IMR-90 (cell line): ENCODE measurements at regions not wholly inside any gene's neighbourhood (a gene's known extent, or its start where the extent isn't known, plus 50 kb on each side); places are given as distances from the start of the nearest gene placed in this dataset.

Source experiments
- ATAC-seq: fragments of 200-7000 bp; cut with Tn5 transposase; 2 replicates; pipeline ENCODE4 v1.9.1; 2020; ENCODE audit warnings: low read depth, mild to moderate bottlenecking, moderate library complexity
- BruUV-seq: library from RNA; stranded (reverse); fragments of 400-500 nt; replicated peaks from 2 replicates; lab custom pipeline; 2021; lab: Mats Ljungman, UMichigan
- CTCF ChIA-PET: fragments of 300-600 bp; formaldehyde crosslinking; extraction: SDS; loops from one replicate; lab custom pipeline; 2021; ENCODE audit warnings: antibody characterized with exemption; lab: Yijun Ruan, JAX
- POLR2A ChIA-PET: fragments of 300-600 bp; sonication (Branson Sonifier 250); formaldehyde crosslinking; loops from one replicate; lab custom pipeline; 2022; ENCODE audit warnings: antibody characterized with exemption; ENCODE audit not compliant: unreplicated experiment; lab: Charles Lee
- DNase-seq: peaks from one replicate; pipeline ENCODE4 v3.0.0; 2013
- H2AFZ ChIP-seq: replicated peaks from 2 replicates; pipeline ENCODE3; 2013; ENCODE audit warnings: low read length, mild to moderate bottlenecking; ENCODE audit not compliant: poor library complexity
- H2AK5ac ChIP-seq: 2 replicates; pipeline ENCODE4 v1.6.1; 2013; ENCODE audit warnings: low read depth, low read length, inconsistent platforms
- H2AK9ac ChIP-seq: replicated peaks from 2 replicates; pipeline ENCODE3; 2013; ENCODE audit warnings: mild to moderate bottlenecking, low read depth, low read length, moderate library complexity; ENCODE audit not compliant: poor library complexity
- H2BK120ac ChIP-seq: 2 replicates; pipeline ENCODE4 v1.6.1; 2013; ENCODE audit warnings: low read depth, low read length, inconsistent platforms
- H2BK15ac ChIP-seq: 3 replicates; pipeline ENCODE4 v1.6.1; 2013; ENCODE audit warnings: low read depth, low read length, inconsistent platforms
- H2BK20ac ChIP-seq: 2 replicates; pipeline ENCODE4 v1.6.1; 2013; ENCODE audit warnings: low read depth, mild to moderate bottlenecking, inconsistent platforms, low read length, moderate library complexity
- H2BK5ac ChIP-seq: 2 replicates; pipeline ENCODE4 v1.6.1; 2013; ENCODE audit warnings: mild to moderate bottlenecking, low read depth, low read length, inconsistent platforms; ENCODE audit not compliant: poor library complexity, severe bottlenecking
- H3K14ac ChIP-seq: replicated peaks from 2 replicates; pipeline ENCODE4 v1.6.1; 2013; ENCODE audit warnings: low read depth, low read length, inconsistent platforms
- H3K18ac ChIP-seq: 2 replicates; pipeline ENCODE4 v1.6.1; 2013; ENCODE audit warnings: low read depth, low read length, control low read depth
- H3K23ac ChIP-seq: 2 replicates; pipeline ENCODE4 v1.6.1; 2013; ENCODE audit warnings: low read depth, low read length, inconsistent platforms
- H3K27ac ChIP-seq: 2 replicates; pipeline ENCODE4 v1.5.1; 2013; ENCODE audit warnings: mild to moderate bottlenecking, control low read depth, low read length; ENCODE audit not compliant: insufficient read depth
- H3K27me3 ChIP-seq: 2 replicates; pipeline ENCODE4 v1.6.1; 2013; ENCODE audit warnings: low read length; ENCODE audit not compliant: control insufficient read depth, insufficient read depth
- H3K36me3 ChIP-seq: 2 replicates; pipeline ENCODE4 v1.6.1; 2013; ENCODE audit warnings: low read length, mixed read lengths; ENCODE audit not compliant: control insufficient read depth, insufficient read depth
- H3K4ac ChIP-seq: 2 replicates; pipeline ENCODE4 v1.6.1; 2013; ENCODE audit warnings: low read depth, low read length, inconsistent platforms
- H3K4me1 ChIP-seq: 2 replicates; pipeline ENCODE4 v1.6.1; 2013; ENCODE audit warnings: low read length, mixed read lengths; ENCODE audit not compliant: control insufficient read depth, insufficient read depth
- H3K4me2 ChIP-seq: 2 replicates; pipeline ENCODE4 v1.6.1; 2013; ENCODE audit warnings: low read depth, mild to moderate bottlenecking, control low read depth, low read length, moderate library complexity
- H3K4me3 ChIP-seq: 2 replicates; pipeline ENCODE4 v1.5.1; 2013; ENCODE audit warnings: low read depth, mild to moderate bottlenecking, control low read depth, low read length, moderate library complexity; ENCODE audit not compliant: insufficient read depth
- H3K56ac ChIP-seq: 2 replicates; pipeline ENCODE4 v1.6.1; 2013; ENCODE audit warnings: low read length, inconsistent platforms; ENCODE audit not compliant: insufficient read depth; ENCODE audit errors: extremely low read depth
- H3K79me1 ChIP-seq, 2 experiments: 2 replicates each; pipeline ENCODE4 v1.6.1; 2013; ENCODE audit warnings: low read length in 2 of 2, inconsistent platforms in 1 of 2, low read depth in 1 of 2
- H3K9ac ChIP-seq: 2 replicates; pipeline ENCODE4 v1.6.1; 2013; ENCODE audit warnings: low read depth, low read length, control low read depth
- H3K9me1 ChIP-seq: 2 replicates; pipeline ENCODE4 v1.6.1; 2013; ENCODE audit warnings: low read length, inconsistent platforms; ENCODE audit not compliant: insufficient read depth
- H3K9me3 ChIP-seq: 2 replicates; pipeline ENCODE4 v1.6.1; 2013; ENCODE audit warnings: low read length; ENCODE audit not compliant: control insufficient read depth, insufficient read depth
- H4K20me1 ChIP-seq: 2 replicates; pipeline ENCODE4 v1.6.1; 2013; ENCODE audit warnings: low read length, inconsistent platforms; ENCODE audit not compliant: insufficient read depth
- H4K5ac ChIP-seq: 2 replicates; pipeline ENCODE4 v1.6.1; 2013; ENCODE audit warnings: mild to moderate bottlenecking, low read depth, low read length, control low read depth
- H4K8ac ChIP-seq, 2 experiments: 2 replicates each; pipeline ENCODE4 v1.6.1; 2013; ENCODE audit warnings: low read depth in 2 of 2, low read length in 2 of 2, control low read depth in 1 of 2, inconsistent platforms in 1 of 2
- H4K91ac ChIP-seq: 2 replicates; pipeline ENCODE4 v1.6.1; 2013; ENCODE audit warnings: low read depth, low read length, inconsistent platforms; ENCODE audit not compliant: insufficient read depth
- BHLHE40 ChIP-seq: fragments of 150-350 bp; IDR thresholded peaks from 2 replicates; pipeline ENCODE4 v1.6.1; 2016; ENCODE audit warnings: mild to moderate bottlenecking, low read depth, low read length
- CEBPB ChIP-seq: IDR thresholded peaks from 2 replicates; pipeline ENCODE4 v1.6.1; 2012; ENCODE audit warnings: low read depth, low read length, improper control_type of control experiment
- CHD1 ChIP-seq: IDR thresholded peaks from 2 replicates; pipeline ENCODE4 v1.6.1; 2012; ENCODE audit warnings: low read depth, low read length, improper control_type of control experiment
- FOS ChIP-seq: fragments of 150-350 bp; IDR thresholded peaks from 2 replicates; pipeline ENCODE4 v1.6.1; 2016; ENCODE audit warnings: low read depth, low read length
- MAFK ChIP-seq: IDR thresholded peaks from 2 replicates; pipeline ENCODE4 v1.6.1; 2012; ENCODE audit warnings: low read depth, low read length, improper control_type of control experiment
- MAZ ChIP-seq: IDR thresholded peaks from 2 replicates; pipeline ENCODE4 v1.6.1; 2012; ENCODE audit warnings: low read depth, mild to moderate bottlenecking, low read length, improper control_type of control experiment, moderate library complexity, borderline replicate concordance
- MXI1 ChIP-seq: IDR thresholded peaks from 2 replicates; pipeline ENCODE4 v1.6.1; 2012; ENCODE audit warnings: low read depth, mild to moderate bottlenecking, low read length, moderate library complexity, borderline replicate concordance
- NFE2L2 ChIP-seq: fragments of 150-350 bp; IDR thresholded peaks from 2 replicates; pipeline ENCODE4 v1.6.1; 2016; ENCODE audit warnings: low read depth, mild to moderate bottlenecking, low read length
- POLR2A ChIP-seq: IDR thresholded peaks from 2 replicates; pipeline ENCODE4 v1.6.1; 2012; ENCODE audit warnings: mild to moderate bottlenecking, low read depth, low read length
- RAD21 ChIP-seq: IDR thresholded peaks from 2 replicates; pipeline ENCODE4 v1.6.1; 2012; ENCODE audit warnings: low read length, improper control_type of control experiment
- RCOR1 ChIP-seq: IDR thresholded peaks from 2 replicates; pipeline ENCODE4 v1.6.1; 2012; ENCODE audit warnings: mild to moderate bottlenecking, low read length, improper control_type of control experiment; ENCODE audit not compliant: insufficient replicate concordance
- RFX5 ChIP-seq: IDR thresholded peaks from 2 replicates; pipeline ENCODE4 v1.8.0; 2012; ENCODE audit warnings: low read depth, mild to moderate bottlenecking, low read length, moderate library complexity
- SMC3 ChIP-seq: fragments of 150-350 bp; IDR thresholded peaks from 2 replicates; pipeline ENCODE4 v1.6.1; 2016; ENCODE audit warnings: low read depth, mild to moderate bottlenecking, antibody characterized with exemption, low read length, moderate library complexity
- WGBS, 2 experiments: methylation state at CpG; one replicate each; pipeline versions ENCODE4 v1.1.5 to v1.1.7; 2013; ENCODE audit warnings: missing lambda C conversion rate in 2 of 2; ENCODE audit not compliant: insufficient read length in 1 of 2; ENCODE audit errors: extremely low coverage in 2 of 2; 5-methylcytosine and 5-hydroxymethylcytosine counted together
- dilution Hi-C: fragments of 300-500 bp; cut with HindIII; formaldehyde crosslinking; loops from one replicate; pipeline ENCODE4 v1.14.3; 2018; ENCODE audit warnings: low sequenced_read_pairs; ENCODE audit not compliant: unreplicated experiment
- in situ Hi-C: fragments of 300-500 bp; cut with MboI; formaldehyde crosslinking; loops from 3 replicates; pipeline ENCODE4 v1.14.3; 2019; ENCODE audit warnings: low sequenced_read_pairs, inconsistent platforms, mixed read lengths
- intact Hi-C: fragments of 100-400 bp; cut with micrococcal nuclease; formaldehyde crosslinking; loops from 2 replicates; pipeline ENCODE4 v1.10.0; 2022
- TF ChIP-seq, protein P1 (sequence below): conservative IDR thresholded peaks from 2 replicates; pipeline ENCODE4 v1.5.1; 2012; ENCODE audit warnings: mild to moderate bottlenecking, low read depth, low read length, improper control_type of control experiment
- TF ChIP-seq, protein P2 (sequence below): fragments of 150-350 bp; IDR thresholded peaks from 2 replicates; pipeline ENCODE4 v1.6.1; 2016; ENCODE audit warnings: low read depth, mild to moderate bottlenecking, low read length, moderate library complexity, borderline replicate concordance
- TF ChIP-seq, protein P3 (sequence below): fragments of 150-350 bp; IDR thresholded peaks from 2 replicates; pipeline ENCODE4 v1.6.1; 2017; ENCODE audit warnings: mild to moderate bottlenecking, antibody characterized with exemption, low read length, low read depth

DNA sequence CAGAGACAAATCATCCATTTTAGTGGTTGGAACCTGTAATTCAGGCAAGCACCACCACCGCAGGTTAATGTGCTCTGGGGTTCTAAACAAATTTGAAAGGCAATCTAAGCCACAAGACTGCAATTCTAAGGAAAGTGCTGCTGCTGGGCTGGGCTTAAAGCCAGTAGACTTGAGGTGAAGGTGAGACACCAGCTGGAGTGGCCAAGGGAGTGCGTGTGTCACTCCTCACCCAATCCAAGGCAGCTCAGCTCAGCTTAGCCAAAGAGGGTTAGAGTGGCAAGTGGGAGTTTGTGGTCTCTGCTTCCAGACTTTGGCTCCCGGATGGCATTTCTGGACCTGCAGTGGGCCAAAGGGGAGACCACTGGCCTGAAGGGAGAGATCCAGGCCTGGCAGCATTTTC lies 1655.6 kb downstream of the SI start:
- Histone ChIP-seq H2BK120ac (no peak overlapping the region), H2AFZ (no peak overlapping the region), H2BK15ac (no peak overlapping the region), H3K4me1 (no peaks in the 10 kb centered on the region), H3K9me3 (peaks cover 16% of the 10 kb centered on the region), H3K23ac (no peak overlapping the region), H3K27me3 (no peaks in the 10 kb centered on the region), H3K14ac (no peak overlapping the region), H3K56ac (no peak overlapping the region), H3K27ac (no peak overlapping the region), H4K5ac (no peak overlapping the region), H3K4me2 (no peak overlapping the region), H2BK20ac (no peak overlapping the region), H3K4me3 (no peak overlapping the region), H4K8ac (no peak overlapping the region), H3K4ac (no peak overlapping the region), H2AK9ac (no peak overlapping the region), H2BK5ac (no peak overlapping the region), H4K91ac (no peak overlapping the region), H3K36me3 (no peaks in the 10 kb centered on the region), H3K18ac (no peak overlapping the region), H2AK5ac (no peak overlapping the region), H3K79me1 (no peaks in the 10 kb centered on the region), H3K9me1 (no peaks in the 10 kb centered on the region), H3K9ac (no peak overlapping the region), H4K20me1 (no peaks in the 10 kb centered on the region)
- 60% methylated on average over 1 of the region's 3 CpGs; no CpG with 5 or more reads in 1 of the 2 experiments for WGBS, 2 experiments
- DNase-seq, result no peak
- no TSS peak for BruUV-seq
- POLR2A ChIA-PET, result no interaction called here
- no peak for ATAC-seq
- in situ Hi-C loops (no loop called here), dilution Hi-C loops (no loop called here), intact Hi-C loops (no loop called here)
- TF ChIP-seq FOS (no peak), MAZ (no peak), CHD1 (no peak), CEBPB (no peak), NFE2L2 (no peak), POLR2A (no peak), BHLHE40 (no peak), MAFK (no peak), RFX5 (no peak), MXI1 (no peak), SMC3 (no peak), RCOR1 (no peak), RAD21 (no peak)
- TF ChIP-seq, protein P1, sequence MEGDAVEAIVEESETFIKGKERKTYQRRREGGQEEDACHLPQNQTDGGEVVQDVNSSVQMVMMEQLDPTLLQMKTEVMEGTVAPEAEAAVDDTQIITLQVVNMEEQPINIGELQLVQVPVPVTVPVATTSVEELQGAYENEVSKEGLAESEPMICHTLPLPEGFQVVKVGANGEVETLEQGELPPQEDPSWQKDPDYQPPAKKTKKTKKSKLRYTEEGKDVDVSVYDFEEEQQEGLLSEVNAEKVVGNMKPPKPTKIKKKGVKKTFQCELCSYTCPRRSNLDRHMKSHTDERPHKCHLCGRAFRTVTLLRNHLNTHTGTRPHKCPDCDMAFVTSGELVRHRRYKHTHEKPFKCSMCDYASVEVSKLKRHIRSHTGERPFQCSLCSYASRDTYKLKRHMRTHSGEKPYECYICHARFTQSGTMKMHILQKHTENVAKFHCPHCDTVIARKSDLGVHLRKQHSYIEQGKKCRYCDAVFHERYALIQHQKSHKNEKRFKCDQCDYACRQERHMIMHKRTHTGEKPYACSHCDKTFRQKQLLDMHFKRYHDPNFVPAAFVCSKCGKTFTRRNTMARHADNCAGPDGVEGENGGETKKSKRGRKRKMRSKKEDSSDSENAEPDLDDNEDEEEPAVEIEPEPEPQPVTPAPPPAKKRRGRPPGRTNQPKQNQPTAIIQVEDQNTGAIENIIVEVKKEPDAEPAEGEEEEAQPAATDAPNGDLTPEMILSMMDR, result no peak
- TF ChIP-seq, protein P2, sequence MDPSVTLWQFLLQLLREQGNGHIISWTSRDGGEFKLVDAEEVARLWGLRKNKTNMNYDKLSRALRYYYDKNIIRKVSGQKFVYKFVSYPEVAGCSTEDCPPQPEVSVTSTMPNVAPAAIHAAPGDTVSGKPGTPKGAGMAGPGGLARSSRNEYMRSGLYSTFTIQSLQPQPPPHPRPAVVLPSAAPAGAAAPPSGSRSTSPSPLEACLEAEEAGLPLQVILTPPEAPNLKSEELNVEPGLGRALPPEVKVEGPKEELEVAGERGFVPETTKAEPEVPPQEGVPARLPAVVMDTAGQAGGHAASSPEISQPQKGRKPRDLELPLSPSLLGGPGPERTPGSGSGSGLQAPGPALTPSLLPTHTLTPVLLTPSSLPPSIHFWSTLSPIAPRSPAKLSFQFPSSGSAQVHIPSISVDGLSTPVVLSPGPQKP, result no peak
- TF ChIP-seq, protein P3, sequence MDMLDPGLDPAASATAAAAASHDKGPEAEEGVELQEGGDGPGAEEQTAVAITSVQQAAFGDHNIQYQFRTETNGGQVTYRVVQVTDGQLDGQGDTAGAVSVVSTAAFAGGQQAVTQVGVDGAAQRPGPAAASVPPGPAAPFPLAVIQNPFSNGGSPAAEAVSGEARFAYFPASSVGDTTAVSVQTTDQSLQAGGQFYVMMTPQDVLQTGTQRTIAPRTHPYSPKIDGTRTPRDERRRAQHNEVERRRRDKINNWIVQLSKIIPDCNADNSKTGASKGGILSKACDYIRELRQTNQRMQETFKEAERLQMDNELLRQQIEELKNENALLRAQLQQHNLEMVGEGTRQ, result no peak
- CTCF ChIA-PET, result no interaction called here
